Endothelial cell of umbilical vein (primary cell): ENCODE measurements at regions not wholly inside any gene's neighbourhood (a gene's known extent, or its start where the extent isn't known, plus 50 kb on each side); places are given as distances from the start of the nearest gene placed in this dataset.

Experiments
- BruUV-seq: library from RNA; stranded (reverse); fragments of 400-500 nt; replicated peaks from 2 replicates; lab custom pipeline; 2021; lab: Mats Ljungman, UMichigan
- CTCF ChIA-PET: fragments of 300-600, 350-600 bp; sonication (Branson Sonifier 250); formaldehyde crosslinking; loops from one replicate; lab custom pipeline; 2021; ENCODE audit warnings: antibody characterized with exemption, inconsistent platforms; lab: Charles Lee
- POLR2A ChIA-PET: fragments of 300-600, 350-600 bp; sonication (Branson Sonifier 250); formaldehyde crosslinking; loops from one replicate; lab custom pipeline; 2021; ENCODE audit warnings: antibody characterized with exemption, inconsistent platforms; lab: Charles Lee
- DNase-seq: peaks from one replicate; pipeline ENCODE4 v3.0.0-alpha.2; 2011; ENCODE audit warnings: low read depth, low spot score
- FAIRE-seq: peaks from 2 replicates; lab custom pipeline; 2011; peaks lifted over from hg19 to GRCh38; lab: Jason Lieb, UNC
- H2AFZ ChIP-seq: 2 replicates; pipeline ENCODE4 v1.6.0; 2012; ENCODE audit warnings: low read depth, low read length, control low read depth, inconsistent platforms
- H3K27ac ChIP-seq: 2 replicates; pipeline ENCODE4 v1.5.1; 2011; ENCODE audit warnings: low read depth, mild to moderate bottlenecking, control low read depth, low read length, moderate library complexity; ENCODE audit not compliant: insufficient read depth
- H3K27me3 ChIP-seq, 2 experiments: 2 replicates each; pipeline versions ENCODE4 v1.6.0 to v1.6.1; 2011; ENCODE audit warnings: low read length in 2 of 2, mixed read lengths in 1 of 2; ENCODE audit not compliant: control insufficient read depth in 2 of 2, insufficient read depth in 2 of 2
- H3K36me3 ChIP-seq, 2 experiments: 2 replicates in 1 of 2; 3 replicates in 1 of 2; pipeline ENCODE4 v1.5.1; 2011; ENCODE audit warnings: low read length in 2 of 2, mild to moderate bottlenecking in 1 of 2, moderate library complexity in 1 of 2; ENCODE audit not compliant: control insufficient read depth in 2 of 2, insufficient read depth in 2 of 2; ENCODE audit errors: extremely low read depth in 1 of 2
- H3K4me1 ChIP-seq: 3 replicates; pipeline ENCODE4 v1.5.1; 2011; ENCODE audit warnings: mild to moderate bottlenecking, low read length; ENCODE audit not compliant: control insufficient read depth, insufficient read depth; ENCODE audit errors: extremely low read depth
- H3K4me2 ChIP-seq: 2 replicates; pipeline ENCODE4 v1.6.1; 2011; ENCODE audit warnings: low read length, control low read depth, mixed read lengths; ENCODE audit not compliant: insufficient read depth
- H3K4me3 ChIP-seq, 3 experiments: fragments of 200-600 bp in 1 of 3; sonication (generic), shearing (Covaris generic) in 1 of 3; replicated peaks in 1 of 3; 2 replicates each; pipeline ENCODE4 v1.5.1; 2011 to 2016; ENCODE audit warnings: control low read depth in 3 of 3, low read length in 3 of 3, mild to moderate bottlenecking in 2 of 3, inconsistent platforms in 1 of 3, low read depth in 1 of 3, moderate library complexity in 1 of 3; ENCODE audit not compliant: insufficient read depth in 1 of 3
- H3K79me2 ChIP-seq: 2 replicates; pipeline ENCODE4 v1.6.0; 2012; ENCODE audit warnings: low read length, inconsistent platforms; ENCODE audit not compliant: control insufficient read depth, insufficient read depth
- H3K9ac ChIP-seq: replicated peaks from 2 replicates; pipeline ENCODE3; 2011; ENCODE audit warnings: low read length, control low read depth; ENCODE audit not compliant: insufficient read depth; ENCODE audit errors: extremely low read depth
- H3K9me1 ChIP-seq: replicated peaks from 3 replicates; pipeline ENCODE4 v1.6.0; 2011; ENCODE audit warnings: mild to moderate bottlenecking, low read length; ENCODE audit not compliant: control insufficient read depth, insufficient read depth; ENCODE audit errors: extremely low read depth
- H3K9me3 ChIP-seq: replicated peaks from 2 replicates; pipeline ENCODE4 v1.5.1; 2012; ENCODE audit warnings: low read length, inconsistent platforms; ENCODE audit not compliant: control insufficient read depth, insufficient read depth
- H4K20me1 ChIP-seq: replicated peaks from 2 replicates; pipeline ENCODE3; 2011; ENCODE audit warnings: mild to moderate bottlenecking, low read length; ENCODE audit not compliant: control insufficient read depth, insufficient read depth; ENCODE audit errors: extremely low read depth
- CTCF ChIP-seq, 2 donors: IDR thresholded peaks; 1 replicate in 1 of 2; 2 replicates in 1 of 2; pipeline ENCODE4 v1.5.1; 2011; ENCODE audit warnings: low read length in 2 of 2, mild to moderate bottlenecking in 2 of 2, moderate library complexity in 2 of 2, control low read depth in 1 of 2, inconsistent platforms in 1 of 2, low read depth in 1 of 2; ENCODE audit not compliant: insufficient read depth in 1 of 2; ENCODE audit errors: extremely low read depth in 1 of 2
- EZH2 ChIP-seq: IDR thresholded peaks from 2 replicates; pipeline ENCODE4 v1.6.1; 2012; ENCODE audit warnings: borderline replicate concordance, low read depth, mild to moderate bottlenecking, moderate library complexity, low read length, inconsistent platforms; ENCODE audit not compliant: severe bottlenecking
- FOS ChIP-seq: IDR thresholded peaks from 2 replicates; pipeline ENCODE4 v1.6.1; 2011; ENCODE audit warnings: mild to moderate bottlenecking, low read length, moderate library complexity, borderline replicate concordance; ENCODE audit not compliant: insufficient read depth
- GATA2 ChIP-seq: IDR thresholded peaks from 2 replicates; pipeline ENCODE4 v1.7.0; 2011; ENCODE audit warnings: low read depth, mild to moderate bottlenecking, moderate library complexity, mixed read lengths, low read length; ENCODE audit not compliant: insufficient read length, insufficient read depth
- JUN ChIP-seq: IDR thresholded peaks from 2 replicates; pipeline ENCODE4 v1.6.1; 2011; ENCODE audit warnings: borderline replicate concordance, low read depth; ENCODE audit not compliant: insufficient read length, insufficient read depth
- MAX ChIP-seq: IDR thresholded peaks from 2 replicates; pipeline ENCODE4 v1.6.1; 2011; ENCODE audit not compliant: insufficient read depth, insufficient read length
- MYC ChIP-seq: IDR thresholded peaks from one replicate; pipeline ENCODE4 v1.6.1; 2011; ENCODE audit warnings: mild to moderate bottlenecking, low read depth, low read length
- POLR2A ChIP-seq: IDR thresholded peaks from 2 replicates; pipeline ENCODE4 v1.6.1; 2012; ENCODE audit warnings: low read depth, mild to moderate bottlenecking, control low read depth, low read length
- POLR2AphosphoS5 ChIP-seq: IDR thresholded peaks from 2 replicates; pipeline ENCODE4 v1.6.1; 2012; ENCODE audit warnings: low read depth, mild to moderate bottlenecking, control low read depth, low read length, moderate library complexity; ENCODE audit not compliant: insufficient read depth
- dilution Hi-C: fragments of 300-500 bp; cut with MboI; formaldehyde crosslinking; loops from one replicate; pipeline ENCODE4 v1.15.0; 2019; ENCODE audit warnings: low sequenced_read_pairs; ENCODE audit not compliant: extremely low pct_ligation_motif_present
- intact Hi-C: fragments of 100-400 bp; cut with micrococcal nuclease; formaldehyde crosslinking; loops from one replicate; pipeline ENCODE4 v1.10.0; 2022

GRCh38 chr1:25168193-25169071 lies 63.9 kb downstream of the SYF2 start:
- no peaks in the 10 kb centered on the region for H3K4me1 ChIP-seq
- POLR2A ChIA-PET, result no interaction called here
- no peaks in the 10 kb centered on the region for H4K20me1 ChIP-seq
- dilution Hi-C loops (no loop called here), intact Hi-C loops (no loop called here)
- peaks cover 0 to 3% of the 10 kb centered on the region in 2 experiments for H3K27me3 ChIP-seq
- no peaks in the 10 kb centered on the region for H3K9me1 ChIP-seq
- H3K4me2 ChIP-seq, result no peak overlapping the region
- H3K9me3 ChIP-seq, result no peaks in the 10 kb centered on the region
- FAIRE-seq, result no peak
- no peaks in the 10 kb centered on the region for H3K36me3 ChIP-seq
- no peak overlapping the region for H3K27ac ChIP-seq
- TF ChIP-seq GATA2 (no peak), MAX (no peak), MYC (no peak), JUN (no peak), EZH2 (no peak), POLR2A (no peak), POLR2AphosphoS5 (no peak), FOS (no peak), CTCF (IDR thresholded peaks at IDR 0.05; ENCODE audit: extremely low read depth in 1 of 2, insufficient read depth in 1 of 2, low read depth in 1 of 2, low read length in 2 of 2) (no peak)
- no peak overlapping the region for H3K4me3 ChIP-seq
- H3K79me2 ChIP-seq, result no peaks in the 10 kb centered on the region
- CTCF ChIA-PET, result interaction anchor here (1.5 kb wide), 1 partner anchor 12 kb away, joined by 3 read pairs; no protein-coding TSS in a partner anchor
- BruUV-seq, result no TSS peak
- H2AFZ ChIP-seq, result no peak overlapping the region
- no peak overlapping the region for H3K9ac ChIP-seq
- DNase-seq, result no peak
